ENCODE measurements at regions not wholly inside any gene's neighbourhood (a gene's known extent, or its start where the extent isn't known, plus 50 kb on each side); places are given as distances from the start of the nearest gene placed in this dataset.

GRCh38 chr7:25329815-25330214 is 101.5 kb upstream of the NPVF start:
- H3K4me1 Mint-ChIP-seq = no peaks in the 10 kb centered on the region
- H3K4me3 Mint-ChIP-seq = no peak overlapping the region
- no peaks in the 10 kb centered on the region for H3K9me3 Mint-ChIP-seq
- peaks cover under 1% of the 10 kb centered on the region for H3K27me3 Mint-ChIP-seq
- H3K36me3 Mint-ChIP-seq = no peaks in the 10 kb centered on the region
- H3K27ac Mint-ChIP-seq = no peak overlapping the region

GRCh38 chr7:25333296-25333928 is 105.1 kb upstream of the NPVF start:
- no peak overlapping the region for H3K4me3 Mint-ChIP-seq
- no peaks in the 10 kb centered on the region for H3K9me3 Mint-ChIP-seq
- H3K36me3 Mint-ChIP-seq = no peaks in the 10 kb centered on the region
- no peak overlapping the region for H3K27ac Mint-ChIP-seq
- peaks cover 2% of the 10 kb centered on the region for H3K27me3 Mint-ChIP-seq
- H3K4me1 Mint-ChIP-seq = no peaks in the 10 kb centered on the region

GRCh38 chr7:25347360-25348066 is 119.2 kb upstream of the NPVF start:
- Mint-ChIP-seq H3K4me1 (no peaks in the 10 kb centered on the region), H3K4me3 (no peak overlapping the region), H3K27me3 (peaks cover 9% of the 10 kb centered on the region), H3K27ac (no peak overlapping the region), H3K9me3 (peaks cover 0 to 4% (median 0%) of the 10 kb centered on the region in 3 donors), H3K36me3 (no peaks in the 10 kb centered on the region)

- H3K27me3 Mint-ChIP-seq = peaks cover 9% of the 10 kb centered on the region
- H3K9me3 Mint-ChIP-seq = peaks cover 0 to 4% (median 0%) of the 10 kb centered on the region in 3 donors
- H3K27ac Mint-ChIP-seq = no peak overlapping the region
- no peaks in the 10 kb centered on the region for H3K4me1 Mint-ChIP-seq
- H3K36me3 Mint-ChIP-seq = no peaks in the 10 kb centered on the region
- no peak overlapping the region for H3K4me3 Mint-ChIP-seq
Observed at GRCh38 chr7:25348104-25348503, 119.8 kb upstream of the NPVF start.

GRCh38 chr7:25349283-25350017 is 121.2 kb upstream of the NPVF start:
- no peaks in the 10 kb centered on the region for H3K4me1 Mint-ChIP-seq
- H3K27me3 Mint-ChIP-seq = peaks cover 9% of the 10 kb centered on the region
- H3K4me3 Mint-ChIP-seq = no peak overlapping the region
- H3K36me3 Mint-ChIP-seq = peaks cover 1% of the 10 kb centered on the region
- peaks cover 0 to 4% (median 0%) of the 10 kb centered on the region in 3 donors for H3K9me3 Mint-ChIP-seq
- no peak overlapping the region for H3K27ac Mint-ChIP-seq

- no peaks in the 10 kb centered on the region for H3K4me1 Mint-ChIP-seq
- H3K4me3 Mint-ChIP-seq = no peak overlapping the region
- peaks cover 1% of the 10 kb centered on the region for H3K36me3 Mint-ChIP-seq
- H3K27me3 Mint-ChIP-seq = peaks cover 9% of the 10 kb centered on the region
- peaks cover 0 to 4% (median 0%) of the 10 kb centered on the region in 3 donors for H3K9me3 Mint-ChIP-seq
- H3K27ac Mint-ChIP-seq = no peak overlapping the region
Observed at GRCh38 chr7:25350041-25350440, 121.8 kb upstream of the NPVF start.

- H3K4me1 Mint-ChIP-seq = no peaks in the 10 kb centered on the region
- peaks cover 9% of the 10 kb centered on the region for H3K27me3 Mint-ChIP-seq
- H3K4me3 Mint-ChIP-seq = no peak overlapping the region
- no peak overlapping the region for H3K27ac Mint-ChIP-seq
- peaks cover 1% of the 10 kb centered on the region for H3K36me3 Mint-ChIP-seq
- H3K9me3 Mint-ChIP-seq = peaks cover 0 to 4% (median 0%) of the 10 kb centered on the region in 3 donors
Observed at GRCh38 chr7:25351761-25352160, 123.5 kb upstream of the NPVF start.

- no peak overlapping the region for H3K4me3 Mint-ChIP-seq
- no peaks in the 10 kb centered on the region for H3K4me1 Mint-ChIP-seq
- peaks cover 7% of the 10 kb centered on the region for H3K27me3 Mint-ChIP-seq
- H3K27ac Mint-ChIP-seq = no peak overlapping the region
- peaks cover 1% of the 10 kb centered on the region for H3K36me3 Mint-ChIP-seq
- H3K9me3 Mint-ChIP-seq = peaks cover 0 to 4% (median 0%) of the 10 kb centered on the region in 3 donors
Observed at GRCh38 chr7:25353196-25353595, 124.9 kb upstream of the NPVF start.

GRCh38 chr7:25353732-25354131 is 125.4 kb upstream of the NPVF start:
- Mint-ChIP-seq H3K36me3 (peaks cover 1% of the 10 kb centered on the region), H3K4me3 (no peak overlapping the region), H3K27me3 (peaks cover 7% of the 10 kb centered on the region), H3K4me1 (no peaks in the 10 kb centered on the region), H3K9me3 (peaks cover 0 to 4% (median 0%) of the 10 kb centered on the region in 3 donors), H3K27ac (no peak overlapping the region)

GRCh38 chr7:25356534-25357151 is 128.4 kb upstream of the NPVF start:
- Mint-ChIP-seq H3K4me3 (no peak overlapping the region), H3K9me3 (peaks cover 0 to 2% (median under 1%) of the 10 kb centered on the region in 3 donors), H3K27ac (no peak overlapping the region), H3K27me3 (peaks cover 1% of the 10 kb centered on the region), H3K4me1 (no peaks in the 10 kb centered on the region), H3K36me3 (peaks cover 1% of the 10 kb centered on the region)

GRCh38 chr7:25358926-25359325 is 130.6 kb upstream of the NPVF start:
- Mint-ChIP-seq H3K27me3 (peaks cover 1% of the 10 kb centered on the region), H3K9me3 (peaks cover 0 to 2% (median 0%) of the 10 kb centered on the region in 3 donors), H3K27ac (no peak overlapping the region), H3K36me3 (peaks cover 1% of the 10 kb centered on the region), H3K4me3 (no peak overlapping the region), H3K4me1 (no peaks in the 10 kb centered on the region)

- Mint-ChIP-seq H3K27me3 (peaks cover 1% of the 10 kb centered on the region), H3K9me3 (peaks cover 0 to 2% (median 0%) of the 10 kb centered on the region in 3 donors), H3K4me3 (no peak overlapping the region), H3K36me3 (no peaks in the 10 kb centered on the region), H3K4me1 (no peaks in the 10 kb centered on the region), H3K27ac (no peak overlapping the region)
Observed at GRCh38 chr7:25359471-25360059, 131.3 kb upstream of the NPVF start.

GRCh38 chr7:25360451-25360850 is 132.2 kb upstream of the NPVF start:
- Mint-ChIP-seq H3K27ac (no peak overlapping the region), H3K4me3 (no peak overlapping the region), H3K27me3 (peaks cover 1% of the 10 kb centered on the region), H3K4me1 (no peaks in the 10 kb centered on the region), H3K36me3 (no peaks in the 10 kb centered on the region), H3K9me3 (peaks cover 0 to 2% (median 0%) of the 10 kb centered on the region in 3 donors)

- Mint-ChIP-seq H3K27ac (no peak overlapping the region), H3K36me3 (no peaks in the 10 kb centered on the region), H3K4me1 (no peaks in the 10 kb centered on the region), H3K9me3 (peaks cover 0 to 2% (median 0%) of the 10 kb centered on the region in 3 donors), H3K27me3 (peaks cover 1% of the 10 kb centered on the region), H3K4me3 (no peak overlapping the region)
Observed at GRCh38 chr7:25361387-25361786, 133.1 kb upstream of the NPVF start.

GRCh38 chr7:25361863-25362262 is 133.6 kb upstream of the NPVF start:
- Mint-ChIP-seq H3K27ac (no peak overlapping the region), H3K27me3 (peaks cover under 1% of the 10 kb centered on the region), H3K9me3 (peaks cover 0 to 2% (median 0%) of the 10 kb centered on the region in 3 donors), H3K4me3 (no peak overlapping the region), H3K4me1 (no peaks in the 10 kb centered on the region), H3K36me3 (no peaks in the 10 kb centered on the region)
